ENCODE measurements at regions not wholly inside any gene's neighbourhood (a gene's known extent, or its start where the extent isn't known, plus 50 kb on each side); places are given as distances from the start of the nearest gene placed in this dataset.

- TF ChIP-seq CTCF (conservative IDR thresholded peaks at IDR 0.05) (no peak), ZFX (IDR thresholded peaks at IDR 0.05) (no peak)
These were observed 110.1 kb upstream of the NXT1 start for GRCh38 chr20:23240519-23240918.
